K562 (cell line): ENCODE measurements at regions not wholly inside any gene's neighbourhood (a gene's known extent, or its start where the extent isn't known, plus 50 kb on each side); places are given as distances from the start of the nearest gene placed in this dataset.

ENCODE experiments used
- ATAC-seq: fragments of 200-7000 bp; cut with Tn5 transposase; 3 replicates; pipeline ENCODE4 v1.9.1; 2020; ENCODE audit warnings: moderate library complexity
- BruUV-seq: library from RNA; stranded (reverse); fragments of 400-500 nt; replicated peaks from 2 replicates; lab custom pipeline; 2021; lab: Mats Ljungman, UMichigan
- CTCF ChIA-PET: fragments of 300-600 bp; formaldehyde crosslinking; extraction: SDS; loops from one replicate; lab custom pipeline; 2021; ENCODE audit warnings: low intra/inter-chr PET ratio; lab: Yijun Ruan, JAX
- POLR2A ChIA-PET: fragments of 300-600, 350-650 bp; sonication (Branson Sonifier 250); formaldehyde crosslinking; extraction: SDS; loops from one replicate; lab custom pipeline; 2021; ENCODE audit warnings: antibody characterized with exemption, inconsistent platforms; lab: Yijun Ruan, JAX
- DNase-seq, 4 experiments: peaks; one replicate each; pipeline versions ENCODE4 v3.0.0 to v3.0.0-alpha.2; 2011 to 2018; ENCODE audit warnings: low spot score in 3 of 4, mixed read lengths in 3 of 4; ENCODE audit errors: extremely low read depth in 1 of 4
- FAIRE-seq: peaks from 2 replicates; lab custom pipeline; 2011; peaks lifted over from hg19 to GRCh38; lab: Jason Lieb, UNC
- H2AFZ ChIP-seq: 2 replicates; pipeline ENCODE4 v1.6.0; 2011; ENCODE audit warnings: low read depth, low read length, control low read depth, inconsistent platforms
- H3K27ac ChIP-seq: fragments of 200-600 bp; 3 replicates; pipeline ENCODE4 v1.8.0; 2011; ENCODE audit warnings: low read depth, mild to moderate bottlenecking, control low read depth, inconsistent platforms, low read length, moderate library complexity, mixed read lengths; ENCODE audit errors: extremely low read depth
- H3K27me3 ChIP-seq, 2 experiments: fragments of 300-600 bp in 1 of 2; 2 replicates in 1 of 2; 3 replicates in 1 of 2; pipeline versions ENCODE4 v1.6.0 to v1.8.0; 2011; ENCODE audit warnings: inconsistent platforms in 2 of 2, low read length in 2 of 2, mild to moderate bottlenecking in 1 of 2, mixed read lengths in 1 of 2, moderate library complexity in 1 of 2; ENCODE audit not compliant: control insufficient read depth in 2 of 2, insufficient read depth in 2 of 2
- H3K36me3 ChIP-seq: fragments of 300-600 bp; 3 replicates; pipeline ENCODE4 v1.8.0; 2011; ENCODE audit warnings: mild to moderate bottlenecking, low read length, inconsistent platforms; ENCODE audit not compliant: control insufficient read depth, insufficient read depth
- H3K4me1 ChIP-seq, 2 experiments: fragments of 200-600 bp in 1 of 2; replicated peaks in 1 of 2; 2 replicates in 1 of 2; 3 replicates in 1 of 2; pipeline versions ENCODE4 v1.5.1 to v1.8.0; 2011; ENCODE audit warnings: inconsistent platforms in 2 of 2, low read length in 2 of 2, mild to moderate bottlenecking in 1 of 2, mixed read lengths in 1 of 2, moderate library complexity in 1 of 2; ENCODE audit not compliant: control insufficient read depth in 2 of 2, insufficient read depth in 2 of 2
- H3K4me2 ChIP-seq: 2 replicates; pipeline ENCODE4 v1.6.1; 2011; ENCODE audit warnings: low read length, control low read depth, inconsistent platforms, mixed read lengths; ENCODE audit not compliant: insufficient read depth
- H3K4me3 ChIP-seq: fragments of 200-600 bp; sonication (generic), shearing (Covaris generic); 2 replicates; pipeline ENCODE4 v1.5.1; 2016; ENCODE audit warnings: control low read depth, inconsistent platforms
- H3K79me2 ChIP-seq: fragments of 200-600 bp; 3 replicates; pipeline ENCODE4 v1.8.0; 2011; ENCODE audit warnings: low read length, inconsistent platforms; ENCODE audit not compliant: control insufficient read depth, insufficient read depth
- H3K9ac ChIP-seq, 2 experiments: 2 replicates each; pipeline versions ENCODE4 v1.6.0 to v1.6.1; 2011; ENCODE audit warnings: low read depth in 2 of 2, low read length in 2 of 2, control low read depth in 1 of 2, inconsistent platforms in 1 of 2, mild to moderate bottlenecking in 1 of 2, mixed read lengths in 1 of 2; ENCODE audit not compliant: insufficient read depth in 1 of 2
- H3K9me1 ChIP-seq: one replicate; pipeline ENCODE4 v1.6.0; 2011; ENCODE audit warnings: inconsistent platforms, mild to moderate bottlenecking, low read length, moderate library complexity; ENCODE audit not compliant: control insufficient read depth, insufficient read depth
- H3K9me3 ChIP-seq: replicated peaks from 2 replicates; pipeline ENCODE4 v1.5.1; 2011; ENCODE audit warnings: low read depth, low read length, inconsistent platforms; ENCODE audit not compliant: control insufficient read depth, insufficient read depth
- H4K20me1 ChIP-seq: replicated peaks from 2 replicates; pipeline ENCODE4 v1.6.1; 2011; ENCODE audit warnings: low read length, inconsistent platforms, mixed read lengths; ENCODE audit not compliant: control insufficient read depth, insufficient read depth
- BACH1 ChIP-seq: fragments of 200-800 bp; sonication (Bioruptor generic); IDR thresholded peaks from 2 replicates; pipeline ENCODE4 v1.6.1; 2016; ENCODE audit warnings: missing genetic modification characterization, missing compliant biosample characterization
- BCLAF1 ChIP-seq, 2 experiments: fragments of 450-650 bp in 1 of 2; IDR thresholded peaks; 2 replicates each; pipeline ENCODE4 v1.6.1; 2011 to 2017; ENCODE audit warnings: low read depth in 2 of 2, antibody characterized with exemption in 1 of 2, borderline replicate concordance in 1 of 2, low read length in 1 of 2, mild to moderate bottlenecking in 1 of 2, mixed read lengths in 1 of 2; ENCODE audit not compliant: control insufficient read depth in 1 of 2
- BRCA1 ChIP-seq, 2 experiments: fragments of 450-650 bp in 1 of 2; sonication (generic) in 1 of 2; formaldehyde crosslinking in 1 of 2; IDR thresholded peaks; 2 replicates each; pipeline versions ENCODE4 v1.5.0 to v1.6.1; 2017 to 2020; ENCODE audit warnings: mild to moderate bottlenecking in 1 of 2, missing genetic modification reagents in 1 of 2
- GTF2E2 ChIP-seq: fragments of 200-800 bp; sonication (Bioruptor generic); IDR thresholded peaks from 2 replicates; pipeline ENCODE4 v1.6.1; 2016; ENCODE audit warnings: missing genetic modification characterization, missing compliant biosample characterization
- IRF2 ChIP-seq: sonication (generic); formaldehyde crosslinking; IDR thresholded peaks from 2 replicates; pipeline ENCODE4 v1.8.1; 2022; ENCODE audit warnings: mild to moderate bottlenecking, missing genetic modification reagents
- POU5F1 ChIP-seq: fragments of 150-350 bp; IDR thresholded peaks from 2 replicates; pipeline ENCODE4 v1.6.1; 2014; ENCODE audit warnings: borderline replicate concordance, low read length, low read depth, mild to moderate bottlenecking; ENCODE audit not compliant: partially characterized antibody
- RFX1 ChIP-seq: fragments of 450-650 bp; IDR thresholded peaks from 2 replicates; pipeline ENCODE4 v1.6.1; 2016; ENCODE audit warnings: mild to moderate bottlenecking, moderate library complexity
- ZBTB7A ChIP-seq: IDR thresholded peaks from 2 replicates; pipeline ENCODE4 v1.6.1; 2011; ENCODE audit warnings: low read depth, mild to moderate bottlenecking, low read length, moderate library complexity, borderline replicate concordance; ENCODE audit not compliant: control insufficient read depth
- ZFX ChIP-seq: sonication (generic); formaldehyde crosslinking; IDR thresholded peaks from 2 replicates; pipeline ENCODE4 v1.8.0; 2022; ENCODE audit warnings: mild to moderate bottlenecking, missing genetic modification reagents, moderate library complexity
- ZKSCAN8 ChIP-seq: fragments of 200-800 bp; sonication (Bioruptor generic); IDR thresholded peaks from 2 replicates; pipeline ENCODE4 v1.6.1; 2016; ENCODE audit warnings: missing genetic modification characterization, missing compliant biosample characterization
- ZNF778 ChIP-seq: fragments of 450-650 bp; formaldehyde crosslinking; IDR thresholded peaks from 2 replicates; pipeline ENCODE4 v1.4.0; 2020; ENCODE audit warnings: mild to moderate bottlenecking, moderate library complexity
- WGBS: fragments of 100-300 bp; shearing (Covaris generic); methylation state at CpG from one replicate; pipeline ENCODE4 v1.1.6; 2016; ENCODE audit warnings: low coverage, mixed read lengths; ENCODE audit not compliant: insufficient coverage; ENCODE audit errors: missing lambda C conversion rate; 5-methylcytosine and 5-hydroxymethylcytosine counted together
- in situ Hi-C: fragments of 300-500 bp; cut with MboI; formaldehyde crosslinking; loops from 4 replicates; pipeline ENCODE4 v1.15.0; 2018; ENCODE audit warnings: inconsistent platforms, mixed read lengths
- intact Hi-C: fragments of 100-400 bp; cut with micrococcal nuclease; formaldehyde crosslinking; loops from 2 replicates; pipeline ENCODE4 v1.14.2; 2022

- H4K20me1 ChIP-seq, result no peaks in the 10 kb centered on the region
- no peak overlapping the region for H2AFZ ChIP-seq
- BruUV-seq, result no TSS peak
- H3K4me2 ChIP-seq, result no peak overlapping the region
- CTCF ChIA-PET, result no interaction called here
- DNase-seq (no peak), FAIRE-seq (no peak), ATAC-seq (no peak)
- intact Hi-C loops, result no loop called here
- TF ChIP-seq IRF2 (CRISPR knock-in tag), result no peak
- TF ChIP-seq GTF2E2 (tag), result no peak
- TF ChIP-seq RFX1, result no peak
- no peak for TF ChIP-seq BRCA1 (IDR thresholded peaks at IDR 0.05)
- no peak for TF ChIP-seq BRCA1 (CRISPR knock-in tag; IDR thresholded peaks at IDR 0.05)
- TF ChIP-seq ZFX (CRISPR knock-in tag), result no peak
- no peak for TF ChIP-seq BCLAF1 (IDR thresholded peaks at IDR 0.05; ENCODE audit: borderline replicate concordance in 1 of 2, control insufficient read depth in 1 of 2, low read depth in 2 of 2, low read length in 1 of 2)
- TF ChIP-seq BACH1 (tag), result no peak
- no peak for TF ChIP-seq POU5F1
- no peak for TF ChIP-seq ZKSCAN8 (CRISPR knock-in tag)
- no peak for TF ChIP-seq ZBTB7A
- no peak for TF ChIP-seq ZNF778 (CRISPR knock-in tag)
- H3K4me3 ChIP-seq, result no peak overlapping the region
- no peak overlapping the region for H3K9ac ChIP-seq
- H3K9me1 ChIP-seq, result no peaks in the 10 kb centered on the region
- in situ Hi-C loops, result no loop called here
- H3K79me2 ChIP-seq, result no peaks in the 10 kb centered on the region
- POLR2A ChIA-PET, result no interaction called here
- H3K9me3 ChIP-seq, result no peaks in the 10 kb centered on the region
- WGBS, result 0% methylated on average over 5 of the region's 5 CpGs
- no peaks in the 10 kb centered on the region for H3K4me1 ChIP-seq
- H3K36me3 ChIP-seq, result no peaks in the 10 kb centered on the region
- no peak overlapping the region for H3K27ac ChIP-seq
- no peaks in the 10 kb centered on the region for H3K27me3 ChIP-seq
Observed at GRCh38 chr15:47383102-47383501, 334.2 kb upstream of the SEMA6D start.
